HEK293 (cell line): ENCODE measurements at regions not wholly inside any gene's neighbourhood (a gene's known extent, or its start where the extent isn't known, plus 50 kb on each side); places are given as distances from the start of the nearest gene placed in this dataset.

Experiments used
- CTCF ChIA-PET: fragments of 350-600 bp; formaldehyde crosslinking; extraction: SDS; loops from one replicate; lab custom pipeline; 2021; ENCODE audit warnings: antibody characterized with exemption; lab: Yijun Ruan, JAX
- POLR2A ChIA-PET: fragments of 300-600 bp; formaldehyde crosslinking; extraction: SDS; loops from one replicate; lab custom pipeline; 2020; ENCODE audit warnings: antibody characterized with exemption, inconsistent platforms; lab: Yijun Ruan, JAX
- H3K27ac ChIP-seq: fragments of 200-500 bp; sonication (Bioruptor generic); 2 replicates; pipeline ENCODE4 v1.5.1; 2014; ENCODE audit warnings: low read depth, low read length, control low read depth, inconsistent platforms; ENCODE audit errors: extremely low read depth
- H3K36me3 ChIP-seq, 2 experiments: fragments of 200-500 bp in 1 of 2; sonication (Bioruptor generic) in 1 of 2; 1 replicate in 1 of 2; 2 replicates in 1 of 2; pipeline ENCODE4 v1.5.1; 2014 to 2017; ENCODE audit warnings: inconsistent platforms in 2 of 2, low read length in 2 of 2; ENCODE audit not compliant: control insufficient read depth in 2 of 2, insufficient read depth in 1 of 2
- H3K4me1 ChIP-seq: fragments of 200-500 bp; sonication (Bioruptor generic); 2 replicates; pipeline ENCODE4 v1.5.1; 2014; ENCODE audit warnings: mild to moderate bottlenecking, low read length, inconsistent platforms; ENCODE audit not compliant: control insufficient read depth, insufficient read depth
- H3K4me3 ChIP-seq: 2 replicates; pipeline ENCODE4 v1.5.1; 2011; ENCODE audit warnings: low read depth, mild to moderate bottlenecking, control low read depth, low read length, moderate library complexity
- H3K9me3 ChIP-seq: fragments of 200-500 bp; sonication (Bioruptor generic); 2 replicates; pipeline ENCODE4 v1.5.1; 2014; ENCODE audit warnings: low read depth, low read length, inconsistent platforms; ENCODE audit not compliant: control insufficient read depth, insufficient read depth
- EGR2 ChIP-seq: fragments of 450-650 bp; formaldehyde crosslinking; IDR thresholded peaks from 2 replicates; pipeline ENCODE4 v1.5.1; 2016; ENCODE audit warnings: low read depth, missing biosample characterization, missing genetic modification characterization
- FEZF1 ChIP-seq: fragments of 450-650 bp; formaldehyde crosslinking; IDR thresholded peaks from 2 replicates; pipeline ENCODE4 v1.5.1; 2016; ENCODE audit warnings: missing biosample characterization, missing genetic modification characterization
- MYNN ChIP-seq: fragments of 450-650 bp; formaldehyde crosslinking; IDR thresholded peaks from 2 replicates; pipeline ENCODE4 v1.5.1; 2016; ENCODE audit warnings: missing biosample characterization, missing genetic modification characterization, borderline replicate concordance
- SP7 ChIP-seq: fragments of 450-650 bp; formaldehyde crosslinking; IDR thresholded peaks from 2 replicates; pipeline ENCODE4 v1.5.1; 2016; ENCODE audit warnings: missing biosample characterization, missing genetic modification characterization
- ZBTB21 ChIP-seq: fragments of 450-650 bp; formaldehyde crosslinking; IDR thresholded peaks from 2 replicates; pipeline ENCODE4 v1.5.1; 2017; ENCODE audit warnings: missing biosample characterization, missing genetic modification characterization
- ZBTB7A ChIP-seq: fragments of 450-650 bp; formaldehyde crosslinking; IDR thresholded peaks from 2 replicates; pipeline ENCODE4 v1.5.1; 2016; ENCODE audit warnings: low read depth, missing biosample characterization, missing genetic modification characterization
- ZBTB8A ChIP-seq: fragments of 450-650 bp; formaldehyde crosslinking; IDR thresholded peaks from 2 replicates; pipeline ENCODE4 v1.5.1; 2016; ENCODE audit warnings: missing biosample characterization, missing genetic modification characterization
- ZEB2 ChIP-seq: fragments of 450-650 bp; formaldehyde crosslinking; IDR thresholded peaks from 2 replicates; pipeline ENCODE4 v1.5.1; 2016; ENCODE audit warnings: missing biosample characterization, missing genetic modification characterization
- ZFP37 ChIP-seq: fragments of 450-650 bp; formaldehyde crosslinking; IDR thresholded peaks from 2 replicates; pipeline ENCODE4 v1.5.1; 2016; ENCODE audit warnings: missing biosample characterization, missing genetic modification characterization
- ZNF169 ChIP-seq: fragments of 450-650 bp; formaldehyde crosslinking; IDR thresholded peaks from 2 replicates; pipeline ENCODE4 v1.5.1; 2016; ENCODE audit warnings: missing biosample characterization, missing genetic modification characterization
- ZNF211 ChIP-seq: fragments of 450-650 bp; formaldehyde crosslinking; IDR thresholded peaks from 2 replicates; pipeline ENCODE4 v1.5.1; 2016; ENCODE audit warnings: low read depth, missing biosample characterization, missing genetic modification characterization
- ZNF214 ChIP-seq: fragments of 450-650 bp; formaldehyde crosslinking; IDR thresholded peaks from 2 replicates; pipeline ENCODE4 v1.5.1; 2017; ENCODE audit warnings: missing biosample characterization, mild to moderate bottlenecking, missing genetic modification characterization, borderline replicate concordance
- ZNF223 ChIP-seq: fragments of 450-650 bp; formaldehyde crosslinking; IDR thresholded peaks from 2 replicates; pipeline ENCODE4 v1.5.1; 2016; ENCODE audit warnings: missing biosample characterization, missing genetic modification characterization
- ZNF23 ChIP-seq: fragments of 450-650 bp; formaldehyde crosslinking; IDR thresholded peaks from 2 replicates; pipeline ENCODE4 v1.5.1; 2016; ENCODE audit warnings: missing biosample characterization, missing genetic modification characterization, borderline replicate concordance
- ZNF324 ChIP-seq: fragments of 450-650 bp; formaldehyde crosslinking; IDR thresholded peaks from 2 replicates; pipeline ENCODE4 v1.5.1; 2016; ENCODE audit warnings: missing biosample characterization, missing genetic modification characterization
- ZNF426 ChIP-seq: fragments of 450-650 bp; formaldehyde crosslinking; IDR thresholded peaks from 2 replicates; pipeline ENCODE4 v1.5.1; 2017; ENCODE audit warnings: missing biosample characterization, missing genetic modification characterization, mild to moderate bottlenecking, inconsistent platforms, moderate library complexity
- ZNF529 ChIP-seq: fragments of 450-650 bp; formaldehyde crosslinking; IDR thresholded peaks from 2 replicates; pipeline ENCODE4 v1.5.1; 2017; ENCODE audit warnings: missing genetic modification characterization, missing biosample characterization; ENCODE audit not compliant: insufficient replicate concordance
- ZNF610 ChIP-seq: fragments of 450-650 bp; formaldehyde crosslinking; IDR thresholded peaks from 2 replicates; pipeline ENCODE4 v1.5.1; 2016; ENCODE audit warnings: missing biosample characterization, missing genetic modification characterization, borderline replicate concordance
- ZNF624 ChIP-seq: fragments of 450-650 bp; formaldehyde crosslinking; IDR thresholded peaks from 2 replicates; pipeline ENCODE4 v1.5.1; 2017; ENCODE audit warnings: missing biosample characterization, missing genetic modification characterization
- ZNF629 ChIP-seq: fragments of 450-650 bp; formaldehyde crosslinking; IDR thresholded peaks from 2 replicates; pipeline ENCODE4 v1.5.1; 2017; ENCODE audit warnings: missing biosample characterization, missing genetic modification characterization
- ZNF670 ChIP-seq: fragments of 450-650 bp; formaldehyde crosslinking; IDR thresholded peaks from 2 replicates; pipeline ENCODE4 v1.5.1; 2016; ENCODE audit warnings: missing biosample characterization, missing genetic modification characterization, low read depth
- ZNF747 ChIP-seq: fragments of 450-650 bp; formaldehyde crosslinking; IDR thresholded peaks from 2 replicates; pipeline ENCODE4 v1.5.1; 2016; ENCODE audit warnings: missing biosample characterization, missing genetic modification characterization
- TF ChIP-seq, protein P1 (sequence below): fragments of 450-650 bp; formaldehyde crosslinking; IDR thresholded peaks from 2 replicates; pipeline ENCODE4 v1.5.1; 2017; ENCODE audit warnings: missing biosample characterization, missing genetic modification characterization
- TF ChIP-seq, protein P2 (sequence below): fragments of 450-650 bp; IDR thresholded peaks from 2 replicates; pipeline ENCODE4 v1.5.1; 2018; ENCODE audit warnings: missing biosample characterization, missing genetic modification characterization
- TF ChIP-seq, protein P3 (sequence below): fragments of 450-650 bp; formaldehyde crosslinking; IDR thresholded peaks from 2 replicates; pipeline ENCODE4 v1.5.1; 2016; ENCODE audit warnings: missing biosample characterization, missing genetic modification characterization, low read depth
- TF ChIP-seq, protein P4 (sequence below): fragments of 450-650 bp; formaldehyde crosslinking; IDR thresholded peaks from 2 replicates; pipeline ENCODE4 v1.5.1; 2016; ENCODE audit warnings: missing biosample characterization, missing genetic modification characterization, borderline replicate concordance

DNA sequence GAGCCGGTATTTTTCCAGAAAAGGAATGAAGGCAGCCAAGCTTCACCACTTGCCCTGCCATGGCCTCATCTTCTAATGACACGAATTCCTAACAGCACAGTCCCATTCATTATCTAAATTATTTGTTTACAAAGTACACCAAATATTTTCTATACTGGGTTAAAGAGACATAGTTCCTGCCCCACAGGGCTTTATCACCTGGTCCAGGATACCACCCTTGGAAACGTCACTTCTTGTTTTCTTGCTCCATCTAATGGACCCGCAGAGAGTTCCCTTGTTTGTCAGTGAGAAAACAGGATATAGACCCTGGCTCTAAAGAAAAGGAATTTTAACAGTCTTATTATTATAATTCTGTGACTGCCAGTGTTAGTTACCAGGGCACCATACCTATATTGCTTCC lies 1165.4 kb downstream of the GATA3 start (continued):
- TF ChIP-seq, protein P1, sequence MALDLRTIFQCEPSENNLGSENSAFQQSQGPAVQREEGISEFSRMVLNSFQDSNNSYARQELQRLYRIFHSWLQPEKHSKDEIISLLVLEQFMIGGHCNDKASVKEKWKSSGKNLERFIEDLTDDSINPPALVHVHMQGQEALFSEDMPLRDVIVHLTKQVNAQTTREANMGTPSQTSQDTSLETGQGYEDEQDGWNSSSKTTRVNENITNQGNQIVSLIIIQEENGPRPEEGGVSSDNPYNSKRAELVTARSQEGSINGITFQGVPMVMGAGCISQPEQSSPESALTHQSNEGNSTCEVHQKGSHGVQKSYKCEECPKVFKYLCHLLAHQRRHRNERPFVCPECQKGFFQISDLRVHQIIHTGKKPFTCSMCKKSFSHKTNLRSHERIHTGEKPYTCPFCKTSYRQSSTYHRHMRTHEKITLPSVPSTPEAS, result no peak
- TF ChIP-seq ZNF324 (no peak), ZNF629 (no peak)

DNA sequence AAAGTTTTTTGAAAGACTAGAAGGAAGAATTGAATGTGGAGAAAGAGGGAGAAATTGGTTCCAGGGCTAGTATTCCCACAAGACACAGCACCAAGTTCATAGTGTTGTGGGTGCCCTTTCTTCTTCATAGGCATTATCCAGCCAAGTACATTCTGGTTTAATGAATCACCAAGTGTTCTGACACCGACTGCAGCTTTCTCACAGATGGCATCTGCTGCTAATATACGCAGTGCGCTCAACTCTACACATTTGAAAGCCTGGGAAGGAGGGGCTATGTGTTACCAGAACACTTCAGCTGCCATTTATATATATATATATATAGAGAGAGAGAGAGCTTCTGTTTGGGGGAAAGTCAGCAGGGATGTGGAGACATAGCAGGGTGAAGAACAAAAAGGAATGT lies 1168.4 kb downstream of the GATA3 start:
- Histone ChIP-seq H3K36me3 (no peaks in the 10 kb centered on the region), H3K4me3 (no peak overlapping the region), H3K27ac (no peak overlapping the region), H3K4me1 (no peaks in the 10 kb centered on the region), H3K9me3 (no peaks in the 10 kb centered on the region)
- ChIA-PET POLR2A (no interaction called here), CTCF (no interaction called here)
- TF ChIP-seq ZNF223 (tag by site-specific recombination), result no peak
- TF ChIP-seq, protein P2, sequence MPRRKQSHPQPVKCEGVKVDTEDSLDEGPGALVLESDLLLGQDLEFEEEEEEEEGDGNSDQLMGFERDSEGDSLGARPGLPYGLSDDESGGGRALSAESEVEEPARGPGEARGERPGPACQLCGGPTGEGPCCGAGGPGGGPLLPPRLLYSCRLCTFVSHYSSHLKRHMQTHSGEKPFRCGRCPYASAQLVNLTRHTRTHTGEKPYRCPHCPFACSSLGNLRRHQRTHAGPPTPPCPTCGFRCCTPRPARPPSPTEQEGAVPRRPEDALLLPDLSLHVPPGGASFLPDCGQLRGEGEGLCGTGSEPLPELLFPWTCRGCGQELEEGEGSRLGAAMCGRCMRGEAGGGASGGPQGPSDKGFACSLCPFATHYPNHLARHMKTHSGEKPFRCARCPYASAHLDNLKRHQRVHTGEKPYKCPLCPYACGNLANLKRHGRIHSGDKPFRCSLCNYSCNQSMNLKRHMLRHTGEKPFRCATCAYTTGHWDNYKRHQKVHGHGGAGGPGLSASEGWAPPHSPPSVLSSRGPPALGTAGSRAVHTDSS (tag by site-specific recombination), result no peak
- no peak for TF ChIP-seq ZBTB8A (tag by site-specific recombination)
- no peak for TF ChIP-seq FEZF1 (tag by site-specific recombination)
- no peak for TF ChIP-seq EGR2 (tag by site-specific recombination)
- no peak for TF ChIP-seq ZNF529 (tag by site-specific recombination)
- no peak for TF ChIP-seq ZNF426 (tag by site-specific recombination)
- TF ChIP-seq, protein P3, sequence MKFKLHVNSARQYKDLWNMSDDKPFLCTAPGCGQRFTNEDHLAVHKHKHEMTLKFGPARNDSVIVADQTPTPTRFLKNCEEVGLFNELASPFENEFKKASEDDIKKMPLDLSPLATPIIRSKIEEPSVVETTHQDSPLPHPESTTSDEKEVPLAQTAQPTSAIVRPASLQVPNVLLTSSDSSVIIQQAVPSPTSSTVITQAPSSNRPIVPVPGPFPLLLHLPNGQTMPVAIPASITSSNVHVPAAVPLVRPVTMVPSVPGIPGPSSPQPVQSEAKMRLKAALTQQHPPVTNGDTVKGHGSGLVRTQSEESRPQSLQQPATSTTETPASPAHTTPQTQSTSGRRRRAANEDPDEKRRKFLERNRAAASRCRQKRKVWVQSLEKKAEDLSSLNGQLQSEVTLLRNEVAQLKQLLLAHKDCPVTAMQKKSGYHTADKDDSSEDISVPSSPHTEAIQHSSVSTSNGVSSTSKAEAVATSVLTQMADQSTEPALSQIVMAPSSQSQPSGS (tag by site-specific recombination), result no peak
- TF ChIP-seq ZNF747 (tag by site-specific recombination), result no peak
- TF ChIP-seq ZNF211, result no peak
- TF ChIP-seq ZBTB21 (tag by site-specific recombination), result no peak
- no peak for TF ChIP-seq ZNF610 (tag by site-specific recombination)
- TF ChIP-seq ZNF214 (tag by site-specific recombination), result no peak
- TF ChIP-seq ZEB2 (tag by site-specific recombination), result no peak
- TF ChIP-seq, all 188 proteins: peak for 0

DNA sequence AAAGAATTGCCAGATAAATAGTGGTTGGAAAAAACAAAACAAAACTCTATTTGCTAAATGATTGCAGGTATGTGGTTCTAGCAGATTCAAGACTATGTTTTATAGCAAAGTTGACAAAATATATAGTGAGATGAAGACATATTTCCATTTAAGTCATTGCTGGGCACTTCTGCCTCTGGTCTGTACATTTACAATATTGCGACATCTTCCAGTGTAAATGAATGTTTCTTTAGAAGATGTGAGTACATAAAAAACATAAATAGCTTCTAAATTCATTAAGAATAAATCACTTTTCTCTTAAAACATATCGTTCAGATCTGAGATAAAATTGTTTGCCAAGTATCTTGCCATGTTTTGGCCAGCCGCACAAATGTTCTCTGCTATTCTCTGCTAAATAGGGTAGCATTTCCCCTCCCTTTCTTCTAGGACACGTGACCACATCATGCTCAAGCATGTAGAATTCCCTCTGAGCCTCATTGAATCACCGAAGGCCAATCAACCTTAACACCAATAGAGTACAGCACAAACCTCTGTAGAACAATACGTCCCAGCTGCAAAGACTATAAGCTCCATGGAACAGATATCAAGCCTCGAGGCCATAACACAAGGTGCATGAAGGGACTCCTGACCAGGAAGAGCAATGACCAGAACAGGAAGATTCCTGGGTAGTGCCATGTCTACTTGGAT lies 1173.3 kb downstream of the GATA3 start:
- Histone ChIP-seq H3K4me3 (no peak overlapping the region), H3K36me3 (no peaks in the 10 kb centered on the region), H3K4me1 (no peaks in the 10 kb centered on the region), H3K27ac (no peak overlapping the region), H3K9me3 (no peaks in the 10 kb centered on the region)
- CTCF ChIA-PET, result no interaction called here
- POLR2A ChIA-PET, result no interaction called here
- TF ChIP-seq ZFP37 (tag by site-specific recombination), result no peak
- TF ChIP-seq ZBTB7A, result no peak
- no peak for TF ChIP-seq ZNF670
- TF ChIP-seq, protein P4, sequence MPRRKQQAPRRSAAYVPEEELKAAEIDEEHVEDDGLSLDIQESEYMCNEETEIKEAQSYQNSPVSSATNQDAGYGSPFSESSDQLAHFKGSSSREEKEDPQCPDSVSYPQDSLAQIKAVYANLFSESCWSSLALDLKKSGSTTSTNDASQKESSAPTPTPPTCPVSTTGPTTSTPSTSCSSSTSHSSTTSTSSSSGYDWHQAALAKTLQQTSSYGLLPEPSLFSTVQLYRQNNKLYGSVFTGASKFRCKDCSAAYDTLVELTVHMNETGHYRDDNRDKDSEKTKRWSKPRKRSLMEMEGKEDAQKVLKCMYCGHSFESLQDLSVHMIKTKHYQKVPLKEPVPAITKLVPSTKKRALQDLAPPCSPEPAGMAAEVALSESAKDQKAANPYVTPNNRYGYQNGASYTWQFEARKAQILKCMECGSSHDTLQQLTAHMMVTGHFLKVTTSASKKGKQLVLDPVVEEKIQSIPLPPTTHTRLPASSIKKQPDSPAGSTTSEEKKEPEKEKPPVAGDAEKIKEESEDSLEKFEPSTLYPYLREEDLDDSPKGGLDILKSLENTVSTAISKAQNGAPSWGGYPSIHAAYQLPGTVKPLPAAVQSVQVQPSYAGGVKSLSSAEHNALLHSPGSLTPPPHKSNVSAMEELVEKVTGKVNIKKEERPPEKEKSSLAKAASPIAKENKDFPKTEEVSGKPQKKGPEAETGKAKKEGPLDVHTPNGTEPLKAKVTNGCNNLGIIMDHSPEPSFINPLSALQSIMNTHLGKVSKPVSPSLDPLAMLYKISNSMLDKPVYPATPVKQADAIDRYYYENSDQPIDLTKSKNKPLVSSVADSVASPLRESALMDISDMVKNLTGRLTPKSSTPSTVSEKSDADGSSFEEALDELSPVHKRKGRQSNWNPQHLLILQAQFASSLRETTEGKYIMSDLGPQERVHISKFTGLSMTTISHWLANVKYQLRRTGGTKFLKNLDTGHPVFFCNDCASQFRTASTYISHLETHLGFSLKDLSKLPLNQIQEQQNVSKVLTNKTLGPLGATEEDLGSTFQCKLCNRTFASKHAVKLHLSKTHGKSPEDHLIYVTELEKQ (tag by site-specific recombination), result no peak
- no peak for TF ChIP-seq ZNF169 (tag by site-specific recombination)
- TF ChIP-seq ZNF529 (tag by site-specific recombination), result no peak
- TF ChIP-seq ZNF223 (tag by site-specific recombination), result no peak
- TF ChIP-seq SP7 (tag by site-specific recombination), result no peak
- TF ChIP-seq ZNF23 (tag by site-specific recombination), result no peak
- TF ChIP-seq ZNF624 (tag by site-specific recombination), result no peak
- TF ChIP-seq MYNN (tag by site-specific recombination), result no peak
